ENCODE measurements at regions not wholly inside any gene's neighbourhood (a gene's known extent, or its start where the extent isn't known, plus 50 kb on each side); places are given as distances from the start of the nearest gene placed in this dataset.

GRCh38 chr13:40460116-40460515 is 206.3 kb downstream of the FOXO1 start:
- no peak overlapping the region for H3K27ac Mint-ChIP-seq
- H3K36me3 Mint-ChIP-seq: no peaks in the 10 kb centered on the region
- H3K27ac ChIP-seq (ENCODE audit: low read depth, low read length): no peak overlapping the region
- POLR2A ChIA-PET: no interaction called here
- CTCF ChIA-PET: no interaction called here
- H3K9me3 ChIP-seq (ENCODE audit: low read length): no peaks in the 10 kb centered on the region
- H3K4me1 Mint-ChIP-seq: no peaks in the 10 kb centered on the region
- no peaks in the 10 kb centered on the region for H3K27me3 Mint-ChIP-seq
- H3K4me1 ChIP-seq (ENCODE audit: insufficient read depth, low read length): no peaks in the 10 kb centered on the region
- no peak overlapping the region for H3K4me3 ChIP-seq (ENCODE audit: low read length)
- DNase-seq: no peak
- no peaks in the 10 kb centered on the region for H3K27me3 ChIP-seq (ENCODE audit: insufficient read depth, low read length, poor library complexity, severe bottlenecking)
- no peaks in the 10 kb centered on the region for H3K36me3 ChIP-seq (ENCODE audit: insufficient read depth, low read length)
- no peaks in the 10 kb centered on the region for H3K9me3 Mint-ChIP-seq
- no peak overlapping the region for H3K4me3 Mint-ChIP-seq

DNA sequence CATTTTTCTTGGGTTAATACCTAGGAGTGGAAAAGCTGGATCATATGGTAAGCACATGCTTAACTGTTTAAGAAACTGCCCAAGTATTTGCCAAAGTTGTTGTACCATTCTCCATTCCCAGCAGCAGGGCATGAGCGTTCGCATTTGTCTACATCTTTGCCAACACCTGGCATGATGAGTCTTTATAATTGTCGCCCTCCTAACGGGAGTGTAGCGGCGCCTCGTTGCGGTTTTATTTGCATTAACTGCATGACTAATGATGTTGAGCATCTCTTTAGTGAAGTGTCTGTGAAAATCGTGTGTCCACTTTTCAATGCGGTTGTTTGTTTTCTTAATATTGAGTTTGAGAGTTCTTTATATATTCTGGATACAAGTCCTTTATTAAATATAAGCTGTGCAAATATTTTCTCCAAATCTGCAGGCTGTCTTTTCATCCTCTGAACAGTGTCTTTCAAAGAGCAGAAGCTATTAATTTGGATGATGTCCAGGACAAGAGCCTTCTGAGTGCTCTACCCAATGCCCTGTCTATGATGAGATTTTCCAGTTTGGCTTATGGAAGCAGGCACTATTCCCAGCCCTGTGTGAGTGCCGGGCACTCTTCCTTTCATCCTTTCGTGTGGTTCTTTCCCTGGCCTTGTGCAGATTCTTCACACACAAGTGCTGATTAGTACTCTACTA is 202.0 kb downstream of the FOXO1 start:
- Histone ChIP-seq H3K9me3 (ENCODE audit: low read length) (no peaks in the 10 kb centered on the region), H3K27me3 (ENCODE audit: insufficient read depth, low read length, poor library complexity, severe bottlenecking) (no peaks in the 10 kb centered on the region), H3K4me1 (ENCODE audit: insufficient read depth, low read length) (no peaks in the 10 kb centered on the region), H3K4me3 (ENCODE audit: low read length) (no peak overlapping the region), H3K27ac (ENCODE audit: low read depth, low read length) (no peak overlapping the region), H3K36me3 (ENCODE audit: insufficient read depth, low read length) (no peaks in the 10 kb centered on the region)
- Mint-ChIP-seq H3K36me3 (no peaks in the 10 kb centered on the region), H3K4me1 (no peaks in the 10 kb centered on the region), H3K27me3 (no peaks in the 10 kb centered on the region), H3K4me3 (no peak overlapping the region), H3K27ac (peak overlapping the region in 1 of 8 donors; percentile 21), H3K9me3 (no peaks in the 10 kb centered on the region)
- CTCF ChIA-PET: no interaction called here
- DNase-seq: no peak
- POLR2A ChIA-PET: no interaction called here

DNA sequence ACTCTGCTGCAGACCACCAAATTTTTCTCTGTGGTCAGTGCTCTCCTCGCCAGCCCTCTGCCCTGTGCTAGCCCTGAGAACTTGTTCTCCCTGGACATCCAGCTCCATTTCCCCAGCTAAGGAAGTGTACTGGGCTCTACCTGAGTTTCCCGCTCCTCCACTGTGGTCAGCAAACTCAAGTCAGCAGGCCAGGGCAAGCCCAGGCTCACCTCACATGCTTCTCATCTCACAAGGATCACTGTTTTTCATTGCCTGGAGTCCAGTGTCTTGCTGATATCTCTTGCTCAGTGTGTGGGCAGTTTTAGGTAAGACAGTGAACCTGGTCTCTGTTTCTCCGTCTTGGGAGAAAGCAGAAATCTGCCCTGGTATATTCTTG is 201.4 kb downstream of the FOXO1 start:
- H3K27ac Mint-ChIP-seq: no peak overlapping the region
- H3K36me3 ChIP-seq (ENCODE audit: insufficient read depth, low read length): no peaks in the 10 kb centered on the region
- no peaks in the 10 kb centered on the region for H3K9me3 ChIP-seq (ENCODE audit: low read length)
- H3K4me3 ChIP-seq (ENCODE audit: low read length): no peak overlapping the region
- POLR2A ChIA-PET: no interaction called here
- no peaks in the 10 kb centered on the region for H3K9me3 Mint-ChIP-seq
- no peaks in the 10 kb centered on the region for H3K27me3 Mint-ChIP-seq
- no peak overlapping the region for H3K27ac ChIP-seq (ENCODE audit: low read depth, low read length)
- DNase-seq: no peak
- no peaks in the 10 kb centered on the region for H3K4me1 ChIP-seq (ENCODE audit: insufficient read depth, low read length)
- H3K4me3 Mint-ChIP-seq: no peak overlapping the region
- H3K4me1 Mint-ChIP-seq: no peaks in the 10 kb centered on the region
- no peaks in the 10 kb centered on the region for H3K27me3 ChIP-seq (ENCODE audit: insufficient read depth, low read length, poor library complexity, severe bottlenecking)
- CTCF ChIA-PET: no interaction called here
- no peaks in the 10 kb centered on the region for H3K36me3 Mint-ChIP-seq

DNA sequence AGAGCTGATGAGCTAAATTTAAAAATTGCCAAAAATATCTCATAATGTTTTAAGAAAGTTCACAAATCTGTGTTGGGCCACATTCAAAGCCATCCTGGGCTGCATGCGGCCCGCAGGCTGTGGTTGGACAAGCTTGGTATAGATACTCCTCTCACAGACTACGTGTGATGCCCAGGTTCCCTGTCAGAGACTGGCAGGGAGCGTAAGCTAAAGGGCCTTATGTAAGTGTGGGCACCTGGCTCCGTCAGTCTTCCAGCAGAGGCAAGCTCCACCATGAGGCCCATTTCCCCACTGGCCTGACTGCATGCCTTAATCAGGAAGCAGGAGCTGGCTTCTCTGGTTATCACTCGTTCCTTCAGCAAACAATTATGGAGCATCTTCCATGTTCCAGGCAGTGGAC is 200.2 kb downstream of the FOXO1 start:
- POLR2A ChIA-PET: no interaction called here
- Mint-ChIP-seq H3K36me3 (no peaks in the 10 kb centered on the region), H3K27ac (no peak overlapping the region), H3K4me3 (no peak overlapping the region), H3K27me3 (no peaks in the 10 kb centered on the region), H3K4me1 (peaks cover 0 to 2% (median 0%) of the 10 kb centered on the region in 3 donors), H3K9me3 (no peaks in the 10 kb centered on the region)
- Histone ChIP-seq H3K9me3 (ENCODE audit: low read length) (no peaks in the 10 kb centered on the region), H3K4me3 (ENCODE audit: low read length) (no peak overlapping the region), H3K36me3 (ENCODE audit: insufficient read depth, low read length) (no peaks in the 10 kb centered on the region), H3K4me1 (ENCODE audit: insufficient read depth, low read length) (no peaks in the 10 kb centered on the region), H3K27ac (ENCODE audit: low read depth, low read length) (no peak overlapping the region), H3K27me3 (ENCODE audit: insufficient read depth, low read length, poor library complexity, severe bottlenecking) (no peaks in the 10 kb centered on the region)
- no peak for DNase-seq
- CTCF ChIA-PET: no interaction called here

DNA sequence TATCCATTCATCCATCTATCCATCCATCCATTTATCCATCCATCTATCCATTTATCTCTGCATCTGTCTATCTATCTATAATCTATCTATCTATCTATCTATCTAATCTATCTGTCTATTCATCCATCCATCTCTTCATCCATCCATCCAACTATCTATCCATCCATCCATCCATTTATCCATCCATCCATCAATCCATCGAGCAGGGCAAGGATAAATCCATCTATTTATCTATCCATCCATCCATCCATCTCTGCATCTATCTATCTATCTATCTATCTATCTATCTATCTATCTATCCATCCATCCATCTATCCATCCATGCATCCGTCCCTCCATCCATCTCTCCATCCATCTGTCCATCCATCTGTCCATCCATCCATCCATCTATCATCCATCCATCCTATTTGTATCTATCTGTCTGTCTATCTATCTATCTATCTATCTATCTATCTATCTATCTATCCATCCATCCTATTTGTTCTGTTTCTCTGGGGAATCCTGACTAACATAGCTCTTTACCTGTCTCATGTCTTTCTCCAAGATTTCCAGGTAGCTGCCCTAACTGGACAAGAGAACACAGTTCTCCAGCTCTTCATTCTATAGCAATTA is 198.1 kb downstream of the FOXO1 start:
- Mint-ChIP-seq H3K4me1 (peaks cover 0 to 8% (median 5%) of the 10 kb centered on the region in 3 donors), H3K27me3 (no peaks in the 10 kb centered on the region), H3K4me3 (no peak overlapping the region), H3K9me3 (no peaks in the 10 kb centered on the region), H3K27ac (peak overlapping the region in 1 of 8 donors; percentile 15), H3K36me3 (no peaks in the 10 kb centered on the region)
- no peak for DNase-seq
- no peaks in the 10 kb centered on the region for H3K36me3 ChIP-seq (ENCODE audit: insufficient read depth, low read length)
- ChIA-PET CTCF (no interaction called here), POLR2A (no interaction called here)
- H3K4me3 ChIP-seq (ENCODE audit: low read length): no peak overlapping the region
- no peaks in the 10 kb centered on the region for H3K27me3 ChIP-seq (ENCODE audit: insufficient read depth, low read length, poor library complexity, severe bottlenecking)
- H3K27ac ChIP-seq (ENCODE audit: low read depth, low read length): no peak overlapping the region
- H3K9me3 ChIP-seq (ENCODE audit: low read length): no peaks in the 10 kb centered on the region
- no peaks in the 10 kb centered on the region for H3K4me1 ChIP-seq (ENCODE audit: insufficient read depth, low read length)

GRCh38 chr13:40469581-40470310 is 196.7 kb downstream of the FOXO1 start:
- POLR2A ChIA-PET: no interaction called here
- CTCF ChIA-PET: interaction anchor here (1.2 kb wide), 1 partner anchor 401 kb away, joined by 4 read pairs; no protein-coding TSS in a partner anchor
- no peak overlapping the region for H3K4me3 ChIP-seq (ENCODE audit: low read length)

DNA sequence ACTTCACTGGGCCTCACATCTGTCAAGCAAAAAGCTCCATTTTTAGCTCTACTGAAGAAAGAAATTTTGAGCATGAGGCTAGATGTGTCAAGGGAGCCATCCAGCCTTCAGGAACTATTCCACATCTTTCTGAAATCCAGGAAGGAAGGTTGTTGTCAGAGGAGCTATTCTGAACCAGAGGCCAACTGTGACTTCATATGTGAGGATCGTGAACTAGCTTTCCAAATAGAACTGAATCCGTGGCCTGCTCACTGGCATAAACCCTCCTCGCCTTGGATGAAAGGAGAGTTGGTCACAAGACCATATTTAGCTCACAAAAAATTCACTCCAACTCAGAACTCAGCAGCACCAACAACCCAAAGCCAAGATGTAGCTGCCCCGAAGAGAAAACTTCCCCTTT is 195.8 kb downstream of the FOXO1 start:
- H3K4me3 Mint-ChIP-seq: no peak overlapping the region
- no peak overlapping the region for H3K27ac Mint-ChIP-seq
- Histone ChIP-seq H3K36me3 (ENCODE audit: insufficient read depth, low read length) (no peaks in the 10 kb centered on the region), H3K27ac (ENCODE audit: low read depth, low read length) (no peak overlapping the region), H3K4me3 (ENCODE audit: low read length) (no peak overlapping the region), H3K27me3 (ENCODE audit: insufficient read depth, low read length, poor library complexity, severe bottlenecking) (no peaks in the 10 kb centered on the region), H3K4me1 (ENCODE audit: insufficient read depth, low read length) (no peaks in the 10 kb centered on the region), H3K9me3 (ENCODE audit: low read length) (no peaks in the 10 kb centered on the region)
- POLR2A ChIA-PET: no interaction called here
- H3K4me1 Mint-ChIP-seq: peaks cover under 1 to 9% (median 7%) of the 10 kb centered on the region in 3 donors
- DNase-seq: no peak
- no peaks in the 10 kb centered on the region for H3K9me3 Mint-ChIP-seq
- peaks cover 0 to 1% of the 10 kb centered on the region in 2 donors for H3K27me3 Mint-ChIP-seq
- CTCF ChIA-PET: interaction anchor here (0.9 to 1.2 kb wide), 2 partner anchors 82 to 401 kb away, joined by 3 to 4 read pairs; no protein-coding TSS in a partner anchor
- peaks cover 0 to 2% (median 0%) of the 10 kb centered on the region in 3 donors for H3K36me3 Mint-ChIP-seq

More at GRCh38 chr13:40469581-40470310, 196.7 kb downstream of the FOXO1 start:
- no peaks in the 10 kb centered on the region for H3K9me3 Mint-ChIP-seq
- no peaks in the 10 kb centered on the region for H3K36me3 Mint-ChIP-seq
- H3K4me3 Mint-ChIP-seq: no peak overlapping the region
- H3K27me3 Mint-ChIP-seq: peaks cover 0 to 1% of the 10 kb centered on the region in 2 donors
- peak overlapping the region in 1 of 8 donors; percentile 14 for H3K27ac Mint-ChIP-seq
- no peaks in the 10 kb centered on the region for H3K27me3 ChIP-seq (ENCODE audit: insufficient read depth, low read length, poor library complexity, severe bottlenecking)
- no peaks in the 10 kb centered on the region for H3K4me1 ChIP-seq (ENCODE audit: insufficient read depth, low read length)
- no peaks in the 10 kb centered on the region for H3K36me3 ChIP-seq (ENCODE audit: insufficient read depth, low read length)
- DNase-seq: no peak
- H3K4me1 Mint-ChIP-seq: peaks cover 0 to 8% (median 5%) of the 10 kb centered on the region in 3 donors
- H3K9me3 ChIP-seq (ENCODE audit: low read length): no peaks in the 10 kb centered on the region
- no peak overlapping the region for H3K27ac ChIP-seq (ENCODE audit: low read depth, low read length)

DNA sequence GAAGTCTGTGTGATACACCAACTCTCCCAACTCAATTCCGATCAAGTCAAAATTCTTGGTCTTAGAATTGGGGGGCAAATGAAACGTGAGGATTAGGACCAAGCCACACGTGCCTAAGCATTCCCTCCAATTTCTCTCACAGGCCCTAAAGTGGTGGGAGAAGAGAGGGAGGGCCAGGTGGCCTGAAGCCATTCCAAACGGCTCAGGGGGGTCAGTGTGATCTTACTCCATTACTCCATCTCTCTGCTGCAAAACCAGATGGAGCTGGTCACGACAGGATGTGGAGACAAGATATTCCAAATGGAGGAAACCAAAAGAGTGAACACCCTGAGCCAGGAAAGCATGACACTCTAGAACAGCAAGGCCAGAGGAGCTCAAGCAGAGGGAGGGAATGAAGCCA is 195.4 kb downstream of the FOXO1 start:
- Mint-ChIP-seq H3K4me3 (no peak overlapping the region), H3K36me3 (peaks cover 0 to 6% (median 0%) of the 10 kb centered on the region in 3 donors), H3K4me1 (peaks cover 5 to 13% (median 10%) of the 10 kb centered on the region in 3 donors), H3K27me3 (peaks cover 0 to 1% of the 10 kb centered on the region in 2 donors), H3K27ac (no peak overlapping the region), H3K9me3 (no peaks in the 10 kb centered on the region)
- ChIA-PET POLR2A (no interaction called here), CTCF (interaction anchor here (0.9 to 1.2 kb wide), 2 partner anchors 82 to 402 kb away, joined by 3 to 4 read pairs; no protein-coding TSS in a partner anchor)
- DNase-seq: no peak
- H3K27ac ChIP-seq (ENCODE audit: low read depth, low read length): no peak overlapping the region
- no peaks in the 10 kb centered on the region for H3K36me3 ChIP-seq (ENCODE audit: insufficient read depth, low read length)
- no peaks in the 10 kb centered on the region for H3K27me3 ChIP-seq (ENCODE audit: insufficient read depth, low read length, poor library complexity, severe bottlenecking)
- H3K4me3 ChIP-seq (ENCODE audit: low read length): no peak overlapping the region
- H3K9me3 ChIP-seq (ENCODE audit: low read length): no peaks in the 10 kb centered on the region
- H3K4me1 ChIP-seq (ENCODE audit: insufficient read depth, low read length): no peaks in the 10 kb centered on the region

Data from CD8-positive, alpha-beta memory T cell (primary cell).